PC-3 (cell line): ENCODE measurements at regions not wholly inside any gene's neighbourhood (a gene's known extent, or its start where the extent isn't known, plus 50 kb on each side); places are given as distances from the start of the nearest gene placed in this dataset.

Source experiments
- ATAC-seq: fragments of 200-7000 bp; cut with Tn5 transposase; 2 replicates; pipeline ENCODE4 v1.9.1; 2020; ENCODE audit warnings: mild to moderate bottlenecking, moderate library complexity
- BruUV-seq: library from RNA; stranded (reverse); fragments of 400-500 nt; replicated peaks from 2 replicates; lab custom pipeline; 2021; lab: Mats Ljungman, UMichigan
- CTCF ChIA-PET: fragments of 300-600 bp; sonication (Branson Sonifier 250); formaldehyde crosslinking; loops from one replicate; lab custom pipeline; 2022; ENCODE audit warnings: antibody characterized with exemption; lab: Charles Lee
- POLR2A ChIA-PET: fragments of 300-600 bp; sonication (Branson Sonifier 250); formaldehyde crosslinking; loops from one replicate; lab custom pipeline; 2022; ENCODE audit warnings: antibody characterized with exemption; ENCODE audit not compliant: unreplicated experiment; lab: Charles Lee
- DNase-seq: peaks from one replicate; pipeline ENCODE4 v3.0.0-alpha.2; 2015
- H2AFZ ChIP-seq: fragments of 300-600 bp; sonication (generic); 2 replicates; pipeline ENCODE4 v1.6.0; 2016; ENCODE audit warnings: antibody characterized with exemption, low read length
- H3F3A ChIP-seq: fragments of 300-600 bp; sonication (generic); one replicate; pipeline ENCODE4 v1.6.0; 2017; ENCODE audit warnings: antibody characterized with exemption, low read length, control low read depth, mild to moderate bottlenecking; ENCODE audit not compliant: unreplicated experiment
- H3K27ac ChIP-seq: fragments of 300-600 bp; sonication (generic); 2 replicates; pipeline ENCODE4 v1.5.1; 2016; ENCODE audit warnings: mild to moderate bottlenecking, low read length
- H3K27me3 ChIP-seq: fragments of 300-600 bp; sonication (generic); 2 replicates; pipeline ENCODE4 v1.6.1; 2016; ENCODE audit warnings: low read length, mixed read lengths
- H3K36me3 ChIP-seq: fragments of 300-600 bp; sonication (generic); 2 replicates; pipeline ENCODE4 v1.6.1; 2016; ENCODE audit warnings: low read depth, mixed run types, low read length, mixed read lengths
- H3K4me1 ChIP-seq: fragments of 300-600 bp; sonication (generic); 2 replicates; pipeline ENCODE4 v1.5.1; 2016; ENCODE audit warnings: low read length; ENCODE audit not compliant: insufficient read depth
- H3K4me2 ChIP-seq: fragments of 300-600 bp; sonication (generic); 2 replicates; pipeline ENCODE4 v1.6.0; 2016; ENCODE audit warnings: low read length
- H3K4me3 ChIP-seq: fragments of 300-600 bp; sonication (generic); 2 replicates; pipeline ENCODE4 v1.5.1; 2016; ENCODE audit warnings: mild to moderate bottlenecking, low read length, mixed read lengths
- H3K79me2 ChIP-seq: fragments of 300-600 bp; sonication (generic); 2 replicates; pipeline ENCODE4 v1.6.1; 2017; ENCODE audit warnings: low read length, mixed read lengths
- H3K9ac ChIP-seq: fragments of 300-600 bp; sonication (generic); 2 replicates; pipeline ENCODE4 v1.6.0; 2016; ENCODE audit warnings: mild to moderate bottlenecking, low read length
- H3K9me2 ChIP-seq: fragments of 300-600 bp; sonication (generic); replicated peaks from 2 replicates; pipeline ENCODE4 v1.6.1; 2016; ENCODE audit warnings: mixed run types, low read length, mixed read lengths
- H3K9me3 ChIP-seq: fragments of 300-600 bp; sonication (generic); 2 replicates; pipeline ENCODE4 v1.6.1; 2016; ENCODE audit warnings: low read length, mixed read lengths
- H4K20me1 ChIP-seq: fragments of 300-600 bp; sonication (generic); 2 replicates; pipeline ENCODE4 v1.6.1; 2016; ENCODE audit warnings: low read length, mixed read lengths
- EZH2 ChIP-seq: fragments of 300-600 bp; sonication (generic); IDR thresholded peaks from one replicate; pipeline ENCODE4 v1.6.1; 2017; ENCODE audit warnings: antibody characterized with exemption, mild to moderate bottlenecking, low read length; ENCODE audit not compliant: unreplicated experiment
- EZH2phosphoT487 ChIP-seq: fragments of 300-600 bp; sonication (generic); IDR thresholded peaks from 2 replicates; pipeline ENCODE4 v1.6.1; 2018; ENCODE audit warnings: mild to moderate bottlenecking, antibody characterized with exemption, low read length, borderline replicate concordance
- intact Hi-C: fragments of 100-400 bp; cut with micrococcal nuclease; formaldehyde crosslinking; loops from 2 replicates; pipeline ENCODE4 v1.9.0; 2023
- TF ChIP-seq, protein P1 (sequence below): fragments of 300-600 bp; sonication (generic); conservative IDR thresholded peaks from 2 replicates; pipeline ENCODE4 v1.5.1; 2017; ENCODE audit warnings: antibody characterized with exemption, low read depth, mild to moderate bottlenecking, low read length

GRCh38 chr3:3260870-3261269, 81.4 kb upstream of the CRBN start:
- Histone ChIP-seq H3K4me2 (no peak overlapping the region), H3K27ac (no peak overlapping the region), H3F3A (no peaks in the 10 kb centered on the region), H3K4me1 (no peaks in the 10 kb centered on the region), H3K79me2 (no peaks in the 10 kb centered on the region), H3K9me3 (0 out of 2 replicates have a peak, but pooled peaks cover 8% of the 10 kb centered on the region), H4K20me1 (no peaks in the 10 kb centered on the region), H3K9ac (no peak overlapping the region), H2AFZ (no peak overlapping the region), H3K36me3 (no peaks in the 10 kb centered on the region), H3K4me3 (no peak overlapping the region), H3K27me3 (no peaks in the 10 kb centered on the region), H3K9me2 (no peaks in the 10 kb centered on the region)
- TF ChIP-seq EZH2 = no peak
- TF ChIP-seq, protein P1, sequence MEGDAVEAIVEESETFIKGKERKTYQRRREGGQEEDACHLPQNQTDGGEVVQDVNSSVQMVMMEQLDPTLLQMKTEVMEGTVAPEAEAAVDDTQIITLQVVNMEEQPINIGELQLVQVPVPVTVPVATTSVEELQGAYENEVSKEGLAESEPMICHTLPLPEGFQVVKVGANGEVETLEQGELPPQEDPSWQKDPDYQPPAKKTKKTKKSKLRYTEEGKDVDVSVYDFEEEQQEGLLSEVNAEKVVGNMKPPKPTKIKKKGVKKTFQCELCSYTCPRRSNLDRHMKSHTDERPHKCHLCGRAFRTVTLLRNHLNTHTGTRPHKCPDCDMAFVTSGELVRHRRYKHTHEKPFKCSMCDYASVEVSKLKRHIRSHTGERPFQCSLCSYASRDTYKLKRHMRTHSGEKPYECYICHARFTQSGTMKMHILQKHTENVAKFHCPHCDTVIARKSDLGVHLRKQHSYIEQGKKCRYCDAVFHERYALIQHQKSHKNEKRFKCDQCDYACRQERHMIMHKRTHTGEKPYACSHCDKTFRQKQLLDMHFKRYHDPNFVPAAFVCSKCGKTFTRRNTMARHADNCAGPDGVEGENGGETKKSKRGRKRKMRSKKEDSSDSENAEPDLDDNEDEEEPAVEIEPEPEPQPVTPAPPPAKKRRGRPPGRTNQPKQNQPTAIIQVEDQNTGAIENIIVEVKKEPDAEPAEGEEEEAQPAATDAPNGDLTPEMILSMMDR = no peak
- no peak for TF ChIP-seq EZH2phosphoT487
- ChIA-PET POLR2A (no interaction called here), CTCF (no interaction called here)
- DNase-seq = no peak
- intact Hi-C loops = no loop called here
- no peak for ATAC-seq
- BruUV-seq = no TSS peak

- DNase-seq (no peak), ATAC-seq (no peak)
- no peaks in the 10 kb centered on the region for H3F3A ChIP-seq
- no peak overlapping the region for H3K9ac ChIP-seq
- H3K4me3 ChIP-seq = no peak overlapping the region
- H3K27me3 ChIP-seq = no peaks in the 10 kb centered on the region
- H2AFZ ChIP-seq = no peak overlapping the region
- H3K4me1 ChIP-seq = no peaks in the 10 kb centered on the region
- no peaks in the 10 kb centered on the region for H3K36me3 ChIP-seq
- H3K9me3 ChIP-seq = 0 out of 2 replicates have a peak, but pooled peaks cover 8% of the 10 kb centered on the region
- TF ChIP-seq EZH2 (no peak), EZH2phosphoT487 (no peak)
- TF ChIP-seq, protein P1 = no peak
- H3K79me2 ChIP-seq = no peaks in the 10 kb centered on the region
- ChIA-PET POLR2A (no interaction called here), CTCF (no interaction called here)
- H3K27ac ChIP-seq = no peak overlapping the region
- no peaks in the 10 kb centered on the region for H4K20me1 ChIP-seq
- H3K4me2 ChIP-seq = no peak overlapping the region
- intact Hi-C loops = no loop called here
- no TSS peak for BruUV-seq
- H3K9me2 ChIP-seq = no peaks in the 10 kb centered on the region
These were observed 79.7 kb upstream of the CRBN start for GRCh38 chr3:3259181-3259580.

DNA sequence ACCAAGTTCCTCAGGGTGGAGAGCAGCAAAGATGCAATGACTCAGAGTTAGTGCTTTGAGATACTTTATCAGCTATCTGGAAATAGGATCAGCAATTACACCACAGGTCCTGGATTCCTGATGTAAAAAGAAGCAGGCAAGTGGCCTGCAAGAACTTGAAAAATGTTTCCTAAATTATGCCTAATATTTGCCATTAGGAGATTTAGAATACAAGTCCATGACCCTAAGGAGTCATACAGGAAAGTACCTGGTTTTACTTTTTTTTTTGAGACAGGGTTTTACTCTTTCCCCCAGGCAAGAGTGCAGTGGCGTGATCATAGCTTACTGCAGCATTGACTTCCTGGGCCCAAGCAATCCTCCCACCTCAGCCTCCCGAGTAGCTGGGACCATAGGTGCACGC, 78.8 kb upstream of the CRBN start:
- Histone ChIP-seq H3F3A (no peaks in the 10 kb centered on the region), H3K9me2 (no peaks in the 10 kb centered on the region), H3K9me3 (0 out of 2 replicates have a peak, but pooled peaks cover 8% of the 10 kb centered on the region), H4K20me1 (no peaks in the 10 kb centered on the region), H3K9ac (no peak overlapping the region), H3K79me2 (no peaks in the 10 kb centered on the region), H3K4me3 (no peak overlapping the region), H2AFZ (no peak overlapping the region), H3K36me3 (no peaks in the 10 kb centered on the region), H3K4me2 (no peak overlapping the region), H3K27me3 (no peaks in the 10 kb centered on the region), H3K4me1 (no peaks in the 10 kb centered on the region), H3K27ac (no peak overlapping the region)
- ATAC-seq (no peak), DNase-seq (no peak)
- intact Hi-C loops = no loop called here
- no peak for TF ChIP-seq EZH2phosphoT487
- TF ChIP-seq EZH2 = no peak
- TF ChIP-seq, protein P1 = no peak
- no TSS peak for BruUV-seq
- ChIA-PET POLR2A (no interaction called here), CTCF (no interaction called here)
